HFF-Myc (cell line): ENCODE measurements at regions not wholly inside any gene's neighbourhood (a gene's known extent, or its start where the extent isn't known, plus 50 kb on each side); places are given as distances from the start of the nearest gene placed in this dataset.

Experiments used
- DNase-seq: peaks from one replicate; pipeline ENCODE4 v3.0.0-alpha.2; 2011; ENCODE audit warnings: low read depth; ENCODE audit errors: extremely low read depth
- H3K4me3 ChIP-seq: replicated peaks from 2 replicates; pipeline ENCODE4 v1.5.1; 2011; ENCODE audit warnings: low read depth, mild to moderate bottlenecking, control low read depth, low read length
- CTCF ChIP-seq: IDR thresholded peaks from 2 replicates; pipeline ENCODE4 v1.5.1; 2012; ENCODE audit warnings: mild to moderate bottlenecking, low read depth, low read length, control low read depth; ENCODE audit errors: missing control alignments

GRCh38 chr11:112310848-112311247, 50.2 kb upstream of the PLET1 start:
- DNase-seq = no peak
- no peak for TF ChIP-seq CTCF
- no peak overlapping the region for H3K4me3 ChIP-seq

DNA sequence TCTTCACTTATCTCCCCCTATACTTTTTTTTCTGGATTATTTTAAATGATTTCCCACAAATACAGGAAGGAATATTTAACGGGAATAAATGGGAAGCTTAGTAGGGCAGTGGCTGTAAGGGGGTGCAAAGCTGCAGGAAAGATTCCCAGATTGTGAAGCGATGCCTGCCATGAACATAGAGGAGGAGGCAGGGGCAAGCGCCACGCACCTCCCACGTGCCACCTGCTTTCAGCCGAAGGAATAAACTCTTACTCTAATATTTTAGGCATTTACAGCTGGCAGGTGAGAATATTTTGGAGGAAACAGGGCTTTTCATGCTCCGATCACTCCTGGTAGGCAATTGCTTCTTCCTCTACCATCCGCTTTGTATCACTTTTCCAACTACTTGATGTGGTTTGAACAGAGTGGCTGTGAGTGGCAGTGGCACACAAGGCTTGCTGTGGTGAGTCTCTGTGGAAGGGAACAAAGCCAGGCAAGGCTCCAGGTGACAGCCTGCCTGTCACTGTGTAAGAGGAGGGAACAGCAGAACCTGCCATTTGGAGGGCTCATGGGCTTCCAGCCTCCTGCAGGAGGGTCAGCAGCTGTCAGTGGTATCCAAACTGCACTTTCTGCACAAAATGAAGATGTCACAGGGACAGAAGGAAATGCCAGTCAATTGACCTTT, 54.5 kb upstream of the PLET1 start:
- H3K4me3 ChIP-seq = no peak overlapping the region
- DNase-seq = no peak
- TF ChIP-seq CTCF = no peak

DNA sequence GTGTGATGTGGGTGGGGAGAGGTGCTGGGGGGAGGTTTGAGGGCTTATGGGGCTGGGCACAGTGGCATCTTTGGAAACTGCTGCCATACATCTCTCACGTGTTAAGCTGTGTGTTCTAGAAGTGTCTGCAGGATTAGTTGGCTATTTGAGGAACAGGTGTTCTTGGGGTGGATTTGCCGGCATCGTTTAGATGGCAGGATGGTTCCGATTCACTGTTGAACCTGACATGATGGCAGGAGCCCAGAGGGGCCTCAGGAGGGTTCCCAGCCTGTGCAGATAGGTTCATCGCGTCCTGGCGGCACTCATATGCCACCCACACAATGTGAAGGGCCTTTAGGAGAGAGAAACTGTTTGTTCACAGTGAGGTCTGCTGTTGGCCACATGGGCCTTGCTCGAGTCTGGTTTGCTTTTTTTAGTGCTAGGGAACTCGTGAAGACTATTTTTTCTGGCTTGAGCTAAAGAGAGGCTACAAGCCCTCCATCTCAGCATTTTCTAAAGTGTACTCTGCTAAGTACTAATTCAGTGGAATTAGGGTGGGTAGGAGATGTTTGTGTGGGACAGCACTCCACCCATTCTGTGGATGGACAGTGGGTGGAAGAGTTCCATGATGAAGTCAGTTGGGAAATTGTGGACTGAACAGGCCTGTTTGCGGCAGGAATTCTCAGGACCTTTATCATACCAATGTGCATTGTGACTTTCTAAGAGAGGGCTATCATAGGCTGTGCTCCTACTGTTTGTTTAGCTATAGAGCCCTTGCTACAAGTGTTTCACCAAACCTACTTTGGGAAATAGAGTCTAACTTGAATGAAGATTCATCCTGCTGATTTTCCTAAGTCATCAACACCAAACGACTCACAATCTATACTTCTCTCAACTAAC, 55.4 kb upstream of the PLET1 start:
- TF ChIP-seq CTCF = no peak

GRCh38 chr11:112316971-112317370, 56.3 kb upstream of the PLET1 start:
- DNase-seq = no peak
- H3K4me3 ChIP-seq = no peak overlapping the region
- no peak for TF ChIP-seq CTCF

More for the DNA sequence above, 55.4 kb upstream of the PLET1 start:
- H3K4me3 ChIP-seq = no peak overlapping the region
- DNase-seq = no peak

DNA sequence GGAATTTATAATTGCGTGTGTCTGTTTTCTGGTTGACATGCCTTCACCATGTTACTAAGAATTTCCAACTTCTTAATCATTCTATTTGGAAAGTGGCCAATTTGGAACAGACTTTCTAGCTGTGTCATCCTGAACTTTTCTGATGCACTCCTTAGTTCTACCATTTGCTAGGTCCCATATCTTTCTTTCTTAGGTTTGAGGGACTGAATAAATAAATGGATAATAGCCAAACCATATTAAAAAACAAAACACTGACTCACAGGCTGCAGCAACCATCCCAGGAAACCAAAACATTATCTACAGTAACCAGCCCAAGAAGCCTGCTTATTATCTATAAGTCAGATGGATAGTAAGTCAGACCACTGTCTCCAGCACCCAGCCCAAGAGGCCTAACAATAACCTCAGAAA, 57.5 kb upstream of the PLET1 start:
- DNase-seq = peak; percentile 61
- no peak overlapping the region for H3K4me3 ChIP-seq
- TF ChIP-seq CTCF = no peak

DNA sequence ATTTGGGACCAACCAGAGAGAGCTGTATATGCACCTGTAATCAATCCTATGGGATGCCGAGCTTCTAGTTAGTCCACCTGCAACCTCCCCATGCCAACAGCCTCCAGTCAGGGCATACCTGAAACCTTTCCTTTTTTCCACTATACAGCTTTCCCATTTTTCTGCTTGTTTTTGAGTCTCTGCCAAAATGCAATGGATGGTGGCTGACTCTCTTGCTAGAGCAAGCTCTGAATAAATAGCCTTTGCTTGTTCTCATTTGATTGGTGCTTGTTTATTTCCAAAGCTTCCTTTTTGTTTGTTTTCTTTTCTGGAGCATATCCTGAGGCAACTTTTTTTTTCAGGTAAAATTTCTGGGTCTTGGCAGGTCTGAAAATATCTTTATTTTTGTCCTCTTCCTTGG, 58.0 kb upstream of the PLET1 start:
- DNase-seq = no peak
- no peak for TF ChIP-seq CTCF
- H3K4me3 ChIP-seq = no peak overlapping the region
